CD14-positive monocyte (primary cell): ENCODE measurements at regions not wholly inside any gene's neighbourhood (a gene's known extent, or its start where the extent isn't known, plus 50 kb on each side); places are given as distances from the start of the nearest gene placed in this dataset.

Experiments
- DNase-seq, 3 donors: peaks; one replicate each; pipeline ENCODE4 v3.0.0-alpha.2; 2011 to 2022
- H2AFZ ChIP-seq: 2 replicates; pipeline ENCODE4 v1.6.0; 2012; ENCODE audit warnings: mild to moderate bottlenecking, low read depth, low read length, inconsistent platforms; ENCODE audit not compliant: insufficient read depth, poor library complexity, severe bottlenecking
- H3K27ac ChIP-seq, 2 donors: 1 replicate in 1 of 2; 2 replicates in 1 of 2; pipeline ENCODE4 v1.5.1; 2012 to 2013; ENCODE audit warnings: low read length in 2 of 2, control low read depth in 1 of 2, inconsistent platforms in 1 of 2, low read depth in 1 of 2, mild to moderate bottlenecking in 1 of 2
- H3K27me3 ChIP-seq, 2 donors: one replicate each; pipeline versions ENCODE4 v1.6.0 to v1.6.1; 2011 to 2013; ENCODE audit warnings: low read length in 2 of 2; ENCODE audit not compliant: control insufficient read depth in 2 of 2, insufficient read depth in 2 of 2
- H3K36me3 ChIP-seq, 2 donors: replicated peaks in 1 of 2; 1 replicate in 1 of 2; 2 replicates in 1 of 2; pipeline versions ENCODE4 v1.5.1 to v1.6.1; 2012 to 2013; ENCODE audit warnings: low read length in 2 of 2, control low read depth in 1 of 2, inconsistent platforms in 1 of 2, mild to moderate bottlenecking in 1 of 2; ENCODE audit not compliant: insufficient read depth in 2 of 2, control insufficient read depth in 1 of 2
- H3K4me1 ChIP-seq, 2 donors: 1 replicate in 1 of 2; 2 replicates in 1 of 2; pipeline versions ENCODE4 v1.5.1 to v1.6.1; 2012 to 2013; ENCODE audit warnings: low read length in 2 of 2, control low read depth in 1 of 2, inconsistent platforms in 1 of 2, mild to moderate bottlenecking in 1 of 2, moderate library complexity in 1 of 2; ENCODE audit not compliant: insufficient read depth in 2 of 2, control insufficient read depth in 1 of 2
- H3K4me2 ChIP-seq: replicated peaks from 2 replicates; pipeline ENCODE3; 2012; ENCODE audit warnings: low read length, moderate library complexity, mild to moderate bottlenecking; ENCODE audit not compliant: poor library complexity, severe bottlenecking; ENCODE audit errors: extremely low read depth
- H3K4me3 ChIP-seq, 3 experiments: fragments of 200-600 bp in 1 of 3; sonication (generic) in 1 of 3; replicated peaks in 1 of 3; 1 replicate in 2 of 3; 2 replicates in 1 of 3; pipeline ENCODE4 v1.5.1; 2011 to 2013; ENCODE audit warnings: low read length in 3 of 3, mild to moderate bottlenecking in 3 of 3, control low read depth in 2 of 3, low read depth in 2 of 3, inconsistent platforms in 1 of 3, moderate library complexity in 1 of 3
- H3K79me2 ChIP-seq: 2 replicates; pipeline ENCODE4 v1.6.0; 2012; ENCODE audit warnings: mild to moderate bottlenecking, control low read depth, inconsistent platforms, low read length, moderate library complexity; ENCODE audit not compliant: insufficient read depth
- H3K9ac ChIP-seq: 2 replicates; pipeline ENCODE4 v1.6.0; 2017; ENCODE audit warnings: low read length, mild to moderate bottlenecking; ENCODE audit not compliant: insufficient read depth, poor library complexity, severe bottlenecking
- H3K9me3 ChIP-seq, 2 donors: replicated peaks in 1 of 2; 1 replicate in 1 of 2; 2 replicates in 1 of 2; pipeline versions ENCODE4 v1.5.1 to v1.6.1; 2012 to 2013; ENCODE audit warnings: low read length in 2 of 2, control low read depth in 1 of 2; ENCODE audit not compliant: control insufficient read depth in 1 of 2, insufficient read depth in 1 of 2
- H4K20me1 ChIP-seq: 2 replicates; pipeline ENCODE4 v1.6.0; 2012; ENCODE audit warnings: mild to moderate bottlenecking, low read length, control low read depth, moderate library complexity; ENCODE audit not compliant: insufficient read depth
- H3K27ac Mint-ChIP-seq, 7 donors: one replicate each; pipeline ENCODE4 v1.8.0; 2020; ENCODE audit warnings: mild to moderate bottlenecking in 7 of 7, mixed read lengths in 7 of 7, moderate library complexity in 6 of 7, inconsistent platforms in 2 of 7
- H3K27me3 Mint-ChIP-seq, 3 donors: one replicate each; pipeline ENCODE4 v1.8.0; 2021 to 2022; ENCODE audit warnings: low read depth in 3 of 3, mild to moderate bottlenecking in 3 of 3, mixed read lengths in 3 of 3, moderate library complexity in 3 of 3, inconsistent platforms in 1 of 3
- H3K36me3 Mint-ChIP-seq, 2 donors: one replicate each; pipeline ENCODE4 v1.8.0; 2020; ENCODE audit warnings: mixed read lengths in 2 of 2, inconsistent platforms in 1 of 2, mild to moderate bottlenecking in 1 of 2
- H3K4me1 Mint-ChIP-seq: one replicate; pipeline ENCODE4 v1.8.0; 2020; ENCODE audit warnings: mild to moderate bottlenecking, mixed read lengths
- H3K4me3 Mint-ChIP-seq, 2 donors: one replicate each; pipeline ENCODE4 v1.8.0; 2020; ENCODE audit warnings: mild to moderate bottlenecking in 2 of 2, mixed read lengths in 2 of 2, moderate library complexity in 1 of 2
- H3K9me3 Mint-ChIP-seq, 7 donors: one replicate each; pipeline ENCODE4 v1.8.0; 2020 to 2022; ENCODE audit warnings: mixed read lengths in 7 of 7, mild to moderate bottlenecking in 6 of 7, moderate library complexity in 6 of 7, inconsistent platforms in 2 of 7
- CTCF ChIP-seq: fragments of 200-600 bp; IDR thresholded peaks from one replicate; pipeline ENCODE4 v1.8.0; 2022; ENCODE audit warnings: antibody characterized with exemption, mild to moderate bottlenecking
- WGBS: methylation state at CpG from one replicate; pipeline ENCODE4 v1.1.5; 2013; ENCODE audit warnings: missing lambda C conversion rate; ENCODE audit not compliant: insufficient coverage; 5-methylcytosine and 5-hydroxymethylcytosine counted together
- intact Hi-C, 2 donors: fragments of 100-400 bp; cut with micrococcal nuclease; formaldehyde crosslinking; loops; one replicate each; pipeline versions ENCODE4 v1.15.0 to v1.15.1; 2023

DNA sequence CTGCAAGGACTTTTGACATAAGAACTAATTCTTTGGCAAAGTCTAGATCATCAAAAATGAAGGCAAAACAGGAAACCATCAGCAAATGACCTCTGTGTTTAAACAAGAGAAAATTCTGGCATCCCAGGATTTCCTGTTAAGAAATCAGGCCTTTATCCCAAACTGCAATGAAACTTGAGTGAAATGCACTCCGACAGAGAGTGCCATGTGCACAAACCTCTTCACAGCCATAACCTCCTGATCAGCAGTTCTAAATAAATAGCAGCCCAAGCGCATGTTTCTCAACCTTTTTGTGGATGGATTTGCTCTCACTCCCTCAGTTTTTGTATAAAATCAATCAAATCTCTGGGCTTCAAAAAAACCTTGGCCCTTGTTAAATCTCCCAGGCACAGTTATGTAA, 107.7 kb upstream of the EEPD1 start:
- Mint-ChIP-seq H3K27ac (no peak overlapping the region), H3K4me3 (no peak overlapping the region), H3K27me3 (peaks cover 1 to 6% (median 2%) of the 10 kb centered on the region in 3 donors), H3K4me1 (peaks cover 19% of the 10 kb centered on the region), H3K9me3 (no peaks in the 10 kb centered on the region), H3K36me3 (no peaks in the 10 kb centered on the region)
- intact Hi-C loops, result no loop called here
- Histone ChIP-seq H3K4me1 (peaks cover 16 to 19% of the 10 kb centered on the region in 2 donors), H3K27me3 (no peaks in the 10 kb centered on the region), H3K79me2 (no peaks in the 10 kb centered on the region), H3K9ac (no peak overlapping the region), H3K9me3 (no peaks in the 10 kb centered on the region), H3K27ac (no peak overlapping the region), H3K4me2 (no peak overlapping the region), H3K36me3 (no peaks in the 10 kb centered on the region), H4K20me1 (no peaks in the 10 kb centered on the region), H3K4me3 (no peak overlapping the region), H2AFZ (no peak overlapping the region)
- no CpG with 5 or more reads among the region's 2 CpGs for WGBS
- TF ChIP-seq CTCF, result no peak
- DNase-seq, result no peak

DNA sequence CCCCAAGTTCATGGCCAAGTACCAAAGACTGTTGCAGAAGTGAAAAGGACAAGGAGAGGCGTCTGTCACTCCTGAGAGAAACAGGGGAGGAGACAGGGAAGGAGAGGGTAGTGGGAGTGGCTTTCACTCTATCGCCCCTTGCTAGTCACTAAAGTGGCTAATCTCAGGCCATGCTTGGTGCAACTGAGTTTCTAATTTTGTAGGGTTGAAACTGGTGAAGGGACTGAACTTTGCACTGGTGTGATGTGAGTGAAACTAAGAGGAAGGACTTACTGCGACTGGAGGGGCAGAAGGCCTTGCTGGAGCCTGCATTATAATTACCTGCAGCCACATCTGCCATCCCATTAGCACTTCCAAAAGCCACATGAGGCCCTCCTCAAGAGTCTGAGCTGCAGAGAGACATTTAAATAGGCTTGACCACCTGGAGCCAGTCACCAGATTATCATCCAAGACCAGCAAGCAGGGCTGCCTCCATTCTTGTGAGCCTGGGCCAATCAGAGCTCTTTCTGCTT, 107.2 kb upstream of the EEPD1 start:
- intact Hi-C loops, result no loop called here
- H3K36me3 Mint-ChIP-seq, result no peaks in the 10 kb centered on the region
- Histone ChIP-seq H4K20me1 (no peaks in the 10 kb centered on the region), H3K27me3 (no peaks in the 10 kb centered on the region), H3K4me3 (no peak overlapping the region), H3K9ac (no peak overlapping the region), H3K79me2 (no peaks in the 10 kb centered on the region), H3K9me3 (no peaks in the 10 kb centered on the region), H3K4me1 (peaks cover 16 to 19% of the 10 kb centered on the region in 2 donors), H2AFZ (no peak overlapping the region), H3K4me2 (no peak overlapping the region), H3K27ac (no peak overlapping the region), H3K36me3 (no peaks in the 10 kb centered on the region)
- TF ChIP-seq CTCF, result no peak
- WGBS, result 69% methylated on average over 2 of the region's 3 CpGs
- no peaks in the 10 kb centered on the region for H3K9me3 Mint-ChIP-seq
- peaks cover 1 to 5% (median 2%) of the 10 kb centered on the region in 3 donors for H3K27me3 Mint-ChIP-seq
- no peak overlapping the region for H3K27ac Mint-ChIP-seq
- H3K4me3 Mint-ChIP-seq, result no peak overlapping the region
- DNase-seq, result no peak
- H3K4me1 Mint-ChIP-seq, result peaks cover 19% of the 10 kb centered on the region
